ENCODE measurements at regions not wholly inside any gene's neighbourhood (a gene's known extent, or its start where the extent isn't known, plus 50 kb on each side); places are given as distances from the start of the nearest gene placed in this dataset.
"Not testable (repeated sequence)": the region's sequence is repeated elsewhere in the genome, so short reads cannot be mapped to it uniquely, and the experiment has no call there.

DNA sequence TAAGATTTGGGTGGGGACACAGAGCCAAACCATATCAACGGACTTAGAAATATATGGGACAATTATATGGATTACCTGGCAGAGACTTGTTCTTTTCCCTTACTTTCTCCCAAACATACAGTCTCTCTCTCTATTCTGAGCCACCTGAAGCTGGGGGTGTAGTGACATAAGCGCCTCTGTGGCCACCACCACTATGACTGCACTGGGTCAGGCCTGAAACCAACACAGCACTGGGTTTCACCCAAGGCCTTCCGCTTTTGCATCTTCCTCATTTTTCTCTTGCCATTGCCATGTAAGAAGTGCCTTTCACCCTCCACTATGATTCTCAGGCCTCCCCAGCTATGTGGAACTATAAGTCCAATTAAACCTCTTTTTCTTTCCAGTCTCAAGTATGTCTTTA lies 514.5 kb upstream of the FOXG1 start:
- not testable (repeated sequence) for DNase-seq; H3K4me1 Mint-ChIP-seq; H3K36me3 Mint-ChIP-seq (ENCODE audit: low read depth); H3K27me3 Mint-ChIP-seq; H3K27ac Mint-ChIP-seq; H3K9me3 ChIP-seq (ENCODE audit: control insufficient read depth, low read length, poor library complexity, severe bottlenecking); H3K4me3 Mint-ChIP-seq; ATAC-seq

- DNase-seq, result no peak
Observed at GRCh38 chr14:28254768-28255167, 511.8 kb upstream of the FOXG1 start.

DNA sequence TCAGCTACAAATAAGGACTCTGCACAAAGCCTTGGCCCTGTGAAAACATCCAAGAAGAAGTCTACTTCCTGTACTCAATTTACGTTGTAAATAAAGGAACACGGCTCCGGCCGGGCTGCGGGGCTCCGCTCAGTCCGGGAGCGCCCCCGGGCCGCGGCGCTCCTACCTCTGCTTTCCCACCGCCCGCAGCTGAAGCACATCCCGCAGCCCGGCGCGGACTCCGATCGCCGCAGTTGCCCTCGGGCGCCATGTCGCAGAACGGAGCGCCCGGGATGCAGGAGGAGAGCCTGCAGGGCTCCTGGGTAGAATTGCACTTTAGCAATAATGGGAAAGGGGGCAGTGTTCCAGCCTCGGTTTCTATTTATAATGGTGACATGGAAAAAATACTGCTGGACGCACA lies 502.3 kb upstream of the FOXG1 start:
- Mint-ChIP-seq H3K4me3 (no peak overlapping the region), H3K36me3 (ENCODE audit: low read depth) (no peaks in the 10 kb centered on the region), H3K27me3 (no peaks in the 10 kb centered on the region), H3K27ac (no peak overlapping the region), H3K4me1 (no peaks in the 10 kb centered on the region)
- DNase-seq (no peak), ATAC-seq (no peak)
- H3K9me3 ChIP-seq (ENCODE audit: control insufficient read depth, low read length, poor library complexity, severe bottlenecking), result no peaks in the 10 kb centered on the region

More at GRCh38 chr14:28254768-28255167, 511.8 kb upstream of the FOXG1 start:
- H3K27ac Mint-ChIP-seq, result no peak overlapping the region
- no peak for ATAC-seq
- H3K9me3 ChIP-seq (ENCODE audit: control insufficient read depth, low read length, poor library complexity, severe bottlenecking), result peaks cover 4% of the 10 kb centered on the region
- no peak overlapping the region for H3K4me3 Mint-ChIP-seq
- H3K4me1 Mint-ChIP-seq, result no peaks in the 10 kb centered on the region
- no peaks in the 10 kb centered on the region for H3K27me3 Mint-ChIP-seq
- no peaks in the 10 kb centered on the region for H3K36me3 Mint-ChIP-seq (ENCODE audit: low read depth)

DNA sequence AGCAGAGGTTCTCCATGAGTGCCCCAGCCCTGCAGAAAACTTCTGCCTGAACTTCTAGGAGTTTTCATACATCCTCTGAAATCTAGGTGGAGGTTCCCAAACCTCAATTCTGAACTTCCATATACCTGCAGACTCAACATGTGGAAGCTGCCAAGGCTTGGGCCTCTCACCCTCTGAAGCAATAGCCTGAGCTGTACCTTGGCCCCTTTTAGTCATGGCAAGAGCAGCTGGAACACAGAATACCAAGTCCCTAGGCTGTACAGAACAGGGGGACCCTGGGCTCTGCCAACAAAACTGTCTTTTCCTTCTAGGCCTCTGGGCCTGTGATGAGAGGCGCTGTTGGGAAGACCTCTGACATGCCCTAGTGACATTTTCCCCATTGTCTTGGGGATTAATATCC lies 494.3 kb upstream of the FOXG1 start:
- DNase-seq (no peak), ATAC-seq (no peak)
- H3K27ac Mint-ChIP-seq, result no peak overlapping the region
- H3K27me3 Mint-ChIP-seq, result no peaks in the 10 kb centered on the region
- no peaks in the 10 kb centered on the region for H3K36me3 Mint-ChIP-seq (ENCODE audit: low read depth)
- peaks cover 4% of the 10 kb centered on the region for H3K9me3 ChIP-seq (ENCODE audit: control insufficient read depth, low read length, poor library complexity, severe bottlenecking)
- H3K4me3 Mint-ChIP-seq, result no peak overlapping the region
- no peaks in the 10 kb centered on the region for H3K4me1 Mint-ChIP-seq

DNA sequence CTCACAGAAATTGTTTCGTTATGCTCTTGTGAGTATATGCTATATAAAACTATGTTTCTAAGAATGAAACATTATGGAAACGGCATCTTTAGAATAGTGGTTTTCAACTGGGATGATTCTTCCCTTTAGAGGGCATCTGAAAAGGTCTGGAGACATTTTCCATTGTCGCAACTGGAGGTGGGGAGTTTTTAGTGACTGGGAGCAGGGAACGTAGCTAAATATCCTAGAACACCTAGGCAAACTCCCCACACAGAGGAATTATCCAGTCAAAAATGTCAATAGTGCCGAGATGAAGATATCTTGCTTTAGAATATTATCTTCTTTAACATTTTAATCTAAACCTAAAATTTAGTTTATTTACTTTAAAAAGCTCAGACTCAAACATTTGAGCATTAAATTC lies 486.1 kb upstream of the FOXG1 start:
- H3K27ac Mint-ChIP-seq, result no peak overlapping the region
- ATAC-seq (no peak), DNase-seq (no peak)
- H3K4me1 Mint-ChIP-seq, result no peaks in the 10 kb centered on the region
- H3K36me3 Mint-ChIP-seq (ENCODE audit: low read depth), result no peaks in the 10 kb centered on the region
- H3K9me3 ChIP-seq (ENCODE audit: control insufficient read depth, low read length, poor library complexity, severe bottlenecking), result no peaks in the 10 kb centered on the region
- H3K27me3 Mint-ChIP-seq, result no peaks in the 10 kb centered on the region
- no peak overlapping the region for H3K4me3 Mint-ChIP-seq

GRCh38 chr14:28280997-28281598 lies 485.5 kb upstream of the FOXG1 start:
- Mint-ChIP-seq H3K4me3 (no peak overlapping the region), H3K4me1 (no peaks in the 10 kb centered on the region), H3K27ac (no peak overlapping the region), H3K36me3 (ENCODE audit: low read depth) (no peaks in the 10 kb centered on the region), H3K27me3 (no peaks in the 10 kb centered on the region)
- ATAC-seq, result no peak
- DNase-seq, result no peak
- no peaks in the 10 kb centered on the region for H3K9me3 ChIP-seq (ENCODE audit: control insufficient read depth, low read length, poor library complexity, severe bottlenecking)

GRCh38 chr14:28284546-28285300 lies 481.9 kb upstream of the FOXG1 start:
- DNase-seq (no peak), ATAC-seq (no peak)
- Mint-ChIP-seq H3K27ac (no peak overlapping the region), H3K27me3 (no peaks in the 10 kb centered on the region), H3K4me1 (no peaks in the 10 kb centered on the region), H3K4me3 (no peak overlapping the region), H3K36me3 (ENCODE audit: low read depth) (no peaks in the 10 kb centered on the region)
- no peaks in the 10 kb centered on the region for H3K9me3 ChIP-seq (ENCODE audit: control insufficient read depth, low read length, poor library complexity, severe bottlenecking)

DNA sequence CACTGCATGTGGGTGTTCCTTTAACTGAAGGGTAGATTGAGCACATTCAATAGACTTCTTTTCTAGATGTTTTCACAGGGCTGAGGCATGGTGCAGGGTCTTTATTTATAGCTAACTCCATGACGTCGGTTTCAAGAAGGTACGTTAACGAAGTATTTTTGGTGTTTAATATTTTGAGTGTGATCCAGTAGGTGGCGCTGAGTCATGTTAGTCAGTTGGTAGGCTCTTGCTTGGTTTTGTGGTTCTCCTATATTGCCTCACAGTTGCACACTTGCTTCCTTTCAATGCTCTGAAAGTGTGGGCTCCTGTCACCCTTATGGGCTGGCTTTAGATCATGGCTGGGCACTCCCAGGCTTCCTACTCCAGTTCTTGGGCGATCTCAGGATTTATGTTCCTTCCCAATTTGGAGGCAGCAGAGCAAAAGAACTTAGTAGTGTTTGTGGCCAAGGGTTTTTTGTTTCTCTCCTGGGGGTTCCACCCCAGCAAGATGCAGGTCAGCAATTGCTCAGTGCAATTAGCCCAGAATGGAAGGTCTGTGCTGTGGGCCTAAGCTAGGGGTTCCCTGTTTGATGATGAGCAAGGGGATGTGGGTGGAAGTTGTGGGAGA lies 471.6 kb upstream of the FOXG1 start:
- ATAC-seq, result no peak
- H3K36me3 Mint-ChIP-seq (ENCODE audit: low read depth), result no peaks in the 10 kb centered on the region
- H3K4me3 Mint-ChIP-seq, result no peak overlapping the region
- H3K27me3 Mint-ChIP-seq, result no peaks in the 10 kb centered on the region
- no peaks in the 10 kb centered on the region for H3K4me1 Mint-ChIP-seq
- no peaks in the 10 kb centered on the region for H3K9me3 ChIP-seq (ENCODE audit: control insufficient read depth, low read length, poor library complexity, severe bottlenecking)
- H3K27ac Mint-ChIP-seq, result no peak overlapping the region
- no peak for DNase-seq

GRCh38 chr14:28297559-28297958 lies 469.0 kb upstream of the FOXG1 start:
- H3K9me3 ChIP-seq (ENCODE audit: control insufficient read depth, low read length, poor library complexity, severe bottlenecking), result peaks cover 2% of the 10 kb centered on the region
- ATAC-seq, result no peak
- H3K27ac Mint-ChIP-seq, result no peak overlapping the region
- no peaks in the 10 kb centered on the region for H3K36me3 Mint-ChIP-seq (ENCODE audit: low read depth)
- H3K27me3 Mint-ChIP-seq, result no peaks in the 10 kb centered on the region
- H3K4me1 Mint-ChIP-seq, result no peaks in the 10 kb centered on the region
- DNase-seq, result no peak
- H3K4me3 Mint-ChIP-seq, result no peak overlapping the region

- no peak for ATAC-seq
- Mint-ChIP-seq H3K27ac (no peak overlapping the region), H3K4me1 (no peaks in the 10 kb centered on the region)
Observed at GRCh38 chr14:28298156-28298555, 468.4 kb upstream of the FOXG1 start.

DNA sequence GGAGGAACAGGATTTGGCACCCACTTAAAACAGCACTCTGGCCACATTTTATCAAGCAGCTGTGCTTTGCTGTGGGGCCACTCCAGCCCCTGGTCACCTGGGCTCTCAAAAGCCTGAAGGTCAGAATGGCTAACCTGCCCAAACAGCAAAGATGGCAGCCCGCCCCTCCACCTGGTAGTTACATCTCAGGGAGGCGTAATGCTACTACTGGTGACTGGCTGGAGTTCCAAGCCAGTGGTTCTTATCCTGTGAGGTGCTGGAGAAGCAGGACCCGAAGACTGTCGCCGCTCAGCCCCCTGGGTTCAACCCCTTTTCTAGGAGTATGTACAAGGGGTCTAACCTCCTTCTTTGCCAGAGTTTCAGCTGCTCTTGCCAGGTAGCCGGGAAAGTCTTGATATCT lies 467.4 kb upstream of the FOXG1 start:
- Mint-ChIP-seq H3K27ac (no peak overlapping the region), H3K4me3 (no peak overlapping the region), H3K27me3 (no peaks in the 10 kb centered on the region), H3K4me1 (no peaks in the 10 kb centered on the region), H3K36me3 (ENCODE audit: low read depth) (no peaks in the 10 kb centered on the region)
- H3K9me3 ChIP-seq (ENCODE audit: control insufficient read depth, low read length, poor library complexity, severe bottlenecking), result peaks cover 2% of the 10 kb centered on the region
- no peak for DNase-seq
- ATAC-seq, result no peak

More at GRCh38 chr14:28298156-28298555, 468.4 kb upstream of the FOXG1 start:
- no peak for DNase-seq
- no peaks in the 10 kb centered on the region for H3K36me3 Mint-ChIP-seq (ENCODE audit: low read depth)
- no peak overlapping the region for H3K4me3 Mint-ChIP-seq
- H3K9me3 ChIP-seq (ENCODE audit: control insufficient read depth, low read length, poor library complexity, severe bottlenecking), result peaks cover 2% of the 10 kb centered on the region
- no peaks in the 10 kb centered on the region for H3K27me3 Mint-ChIP-seq

GRCh38 chr14:28300356-28300755 lies 466.2 kb upstream of the FOXG1 start:
- H3K27ac Mint-ChIP-seq, result no peak overlapping the region

DNA sequence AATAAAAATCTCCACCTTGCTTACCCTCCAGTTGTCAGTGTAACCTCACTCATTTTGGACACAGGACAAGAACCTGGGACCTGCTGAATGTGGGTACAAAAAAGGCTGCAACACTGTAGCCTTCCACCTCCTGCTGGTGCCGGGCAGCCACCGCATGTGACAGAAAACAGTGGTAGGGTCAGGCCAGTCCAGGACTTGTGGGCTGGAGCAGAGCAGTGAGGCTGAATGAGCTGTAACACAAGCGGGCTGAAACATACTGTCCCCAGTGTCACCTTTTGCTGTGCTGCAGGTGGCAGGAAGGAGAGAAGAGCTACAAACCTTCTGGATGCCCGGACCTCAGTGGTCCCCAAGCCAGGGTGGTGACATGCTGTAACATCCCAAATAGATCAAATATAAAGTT lies 465.4 kb upstream of the FOXG1 start:
- Mint-ChIP-seq H3K36me3 (ENCODE audit: low read depth) (no peaks in the 10 kb centered on the region), H3K4me1 (no peaks in the 10 kb centered on the region), H3K27ac (no peak overlapping the region), H3K4me3 (no peak overlapping the region), H3K27me3 (no peaks in the 10 kb centered on the region)
- ATAC-seq (no peak), DNase-seq (no peak)
- peaks cover 2% of the 10 kb centered on the region for H3K9me3 ChIP-seq (ENCODE audit: control insufficient read depth, low read length, poor library complexity, severe bottlenecking)

More at GRCh38 chr14:28300356-28300755, 466.2 kb upstream of the FOXG1 start:
- ATAC-seq, result no peak
- DNase-seq, result no peak
- Mint-ChIP-seq H3K27me3 (no peaks in the 10 kb centered on the region), H3K36me3 (ENCODE audit: low read depth) (no peaks in the 10 kb centered on the region), H3K4me3 (no peak overlapping the region), H3K4me1 (no peaks in the 10 kb centered on the region)
- peaks cover 2% of the 10 kb centered on the region for H3K9me3 ChIP-seq (ENCODE audit: control insufficient read depth, low read length, poor library complexity, severe bottlenecking)

DNA sequence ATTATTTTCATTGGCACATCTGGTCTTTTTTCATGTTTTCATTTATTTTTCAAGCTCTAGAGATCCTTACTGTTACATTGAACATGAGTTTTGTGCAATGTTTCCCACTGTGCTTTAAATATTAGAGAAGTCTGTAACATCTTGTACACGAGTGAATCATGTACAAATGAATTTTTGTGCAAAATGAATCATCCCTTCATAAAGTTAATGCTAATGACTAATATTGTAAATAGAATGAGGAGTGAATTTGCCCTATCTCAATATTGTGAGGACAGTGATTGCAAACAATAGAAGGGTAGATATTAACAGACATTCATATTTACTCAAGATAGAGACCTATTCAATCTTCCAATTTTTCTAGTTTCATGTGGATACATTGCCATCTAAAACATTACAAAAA lies 463.3 kb upstream of the FOXG1 start:
- no peak for ATAC-seq
- Mint-ChIP-seq H3K27me3 (no peaks in the 10 kb centered on the region), H3K4me1 (no peaks in the 10 kb centered on the region), H3K36me3 (ENCODE audit: low read depth) (no peaks in the 10 kb centered on the region), H3K27ac (no peak overlapping the region), H3K4me3 (no peak overlapping the region)
- no peak for DNase-seq
- peaks cover 2% of the 10 kb centered on the region for H3K9me3 ChIP-seq (ENCODE audit: control insufficient read depth, low read length, poor library complexity, severe bottlenecking)

Measured in T-helper 17 cell (primary cell).